CD4-positive, alpha-beta T cell (primary cell): ENCODE measurements at regions not wholly inside any gene's neighbourhood (a gene's known extent, or its start where the extent isn't known, plus 50 kb on each side); places are given as distances from the start of the nearest gene placed in this dataset.

Experiments used
- ATAC-seq: fragments of 200-7000 bp; cut with Tn5 transposase; one replicate; pipeline ENCODE4 v1.10.0; 2022; ENCODE audit warnings: mild to moderate bottlenecking; ENCODE audit not compliant: poor library complexity
- CTCF ChIA-PET: fragments of 350-600 bp; sonication (Branson Sonifier 250); formaldehyde crosslinking; loops from one replicate; lab custom pipeline; 2021; ENCODE audit warnings: antibody characterized with exemption, inconsistent platforms; lab: Charles Lee
- POLR2A ChIA-PET: fragments of 350-600 bp; sonication (Branson Sonifier 250); formaldehyde crosslinking; loops from one replicate; lab custom pipeline; 2021; ENCODE audit warnings: antibody characterized with exemption, inconsistent platforms; lab: Charles Lee
- DNase-seq, 14 experiments: peaks; one replicate each; pipeline ENCODE4 v3.0.0-alpha.2; 2013 to 2020; ENCODE audit warnings: mixed read lengths in 2 of 14
- H3K27ac ChIP-seq, 2 donors: one replicate each; pipeline versions ENCODE4 v1.5.1 to v1.7.0; 2013; ENCODE audit warnings: low read length in 2 of 2, low read depth in 1 of 2, mild to moderate bottlenecking in 1 of 2
- H3K27me3 ChIP-seq, 2 experiments: 1 replicate in 1 of 2; 2 replicates in 1 of 2; pipeline versions ENCODE4 v1.6.1 to v1.7.0; 2013; ENCODE audit warnings: low read length in 2 of 2, control low read depth in 1 of 2, mild to moderate bottlenecking in 1 of 2, moderate library complexity in 1 of 2; ENCODE audit not compliant: insufficient read depth in 2 of 2, control insufficient read depth in 1 of 2
- H3K36me3 ChIP-seq: one replicate; pipeline ENCODE4 v1.6.1; 2013; ENCODE audit warnings: low read length, control low read depth; ENCODE audit not compliant: insufficient read depth
- H3K4me1 ChIP-seq: one replicate; pipeline ENCODE4 v1.6.1; 2013; ENCODE audit warnings: low read length, control low read depth; ENCODE audit not compliant: insufficient read depth
- H3K4me3 ChIP-seq: one replicate; pipeline ENCODE4 v1.5.1; 2013; ENCODE audit warnings: mild to moderate bottlenecking, low read length, moderate library complexity
- H3K9me3 ChIP-seq, 2 experiments: 1 replicate in 1 of 2; 2 replicates in 1 of 2; pipeline versions ENCODE4 v1.6.1 to v1.7.0; 2013; ENCODE audit warnings: low read length in 2 of 2, mild to moderate bottlenecking in 2 of 2, control low read depth in 1 of 2, moderate library complexity in 1 of 2; ENCODE audit not compliant: control insufficient read depth in 1 of 2, insufficient read depth in 1 of 2
- H3K27ac Mint-ChIP-seq: one replicate; pipeline ENCODE4 v1.8.0; 2020; ENCODE audit warnings: mixed read lengths
- H3K27me3 Mint-ChIP-seq: one replicate; pipeline ENCODE4 v1.8.0; 2021; ENCODE audit warnings: mixed read lengths
- H3K36me3 Mint-ChIP-seq: one replicate; pipeline ENCODE4 v1.8.0; 2021; ENCODE audit warnings: low read depth, mixed read lengths
- H3K4me1 Mint-ChIP-seq: one replicate; pipeline ENCODE4 v1.8.0; 2021; ENCODE audit warnings: low read depth, mixed read lengths
- H3K4me3 Mint-ChIP-seq: one replicate; pipeline ENCODE4 v1.8.0; 2020; ENCODE audit warnings: mild to moderate bottlenecking, mixed read lengths
- H3K9me3 Mint-ChIP-seq: one replicate; pipeline ENCODE4 v1.8.0; 2020; ENCODE audit warnings: mixed read lengths
- intact Hi-C, 2 experiments: fragments of 100-400 bp; cut with DNase I in 1 of 2; cut with micrococcal nuclease in 1 of 2; formaldehyde crosslinking; loops; one replicate each; pipeline versions ENCODE4 v1.15.1 to v1.9.0; 2023 to 2025; cut with DNase I, micrococcal nuclease
- TF ChIP-seq, protein P1 (sequence below): fragments of 200-600 bp; IDR thresholded peaks from one replicate; pipeline ENCODE4 v1.8.0; 2022; ENCODE audit warnings: antibody characterized with exemption, mild to moderate bottlenecking

DNA sequence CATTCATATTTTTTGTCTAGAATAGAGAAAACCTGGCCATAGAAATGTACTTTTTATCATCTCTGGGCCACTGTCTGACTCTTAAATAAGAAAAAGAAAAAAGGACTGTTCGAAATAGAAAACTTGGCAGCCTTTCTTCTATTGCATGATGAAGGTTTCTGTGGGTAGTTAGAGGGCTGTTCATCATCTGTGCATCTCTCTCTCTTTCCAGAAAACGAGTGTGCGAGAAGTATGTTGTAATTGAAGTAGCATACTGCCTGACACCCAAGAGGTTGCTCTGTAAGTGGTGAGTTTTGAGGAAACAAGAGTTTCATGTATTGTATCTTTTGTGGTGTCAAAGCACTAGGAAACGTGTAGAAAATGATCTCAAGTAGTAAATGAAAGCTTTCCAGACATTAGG is 343.2 kb upstream of the TMEM229A start:
- H3K4me3 ChIP-seq = no peak overlapping the region
- Mint-ChIP-seq H3K36me3 (no peaks in the 10 kb centered on the region), H3K4me3 (no peak overlapping the region), H3K9me3 (peaks cover 4% of the 10 kb centered on the region), H3K4me1 (no peaks in the 10 kb centered on the region), H3K27me3 (no peaks in the 10 kb centered on the region), H3K27ac (no peak overlapping the region)
- TF ChIP-seq, protein P1, sequence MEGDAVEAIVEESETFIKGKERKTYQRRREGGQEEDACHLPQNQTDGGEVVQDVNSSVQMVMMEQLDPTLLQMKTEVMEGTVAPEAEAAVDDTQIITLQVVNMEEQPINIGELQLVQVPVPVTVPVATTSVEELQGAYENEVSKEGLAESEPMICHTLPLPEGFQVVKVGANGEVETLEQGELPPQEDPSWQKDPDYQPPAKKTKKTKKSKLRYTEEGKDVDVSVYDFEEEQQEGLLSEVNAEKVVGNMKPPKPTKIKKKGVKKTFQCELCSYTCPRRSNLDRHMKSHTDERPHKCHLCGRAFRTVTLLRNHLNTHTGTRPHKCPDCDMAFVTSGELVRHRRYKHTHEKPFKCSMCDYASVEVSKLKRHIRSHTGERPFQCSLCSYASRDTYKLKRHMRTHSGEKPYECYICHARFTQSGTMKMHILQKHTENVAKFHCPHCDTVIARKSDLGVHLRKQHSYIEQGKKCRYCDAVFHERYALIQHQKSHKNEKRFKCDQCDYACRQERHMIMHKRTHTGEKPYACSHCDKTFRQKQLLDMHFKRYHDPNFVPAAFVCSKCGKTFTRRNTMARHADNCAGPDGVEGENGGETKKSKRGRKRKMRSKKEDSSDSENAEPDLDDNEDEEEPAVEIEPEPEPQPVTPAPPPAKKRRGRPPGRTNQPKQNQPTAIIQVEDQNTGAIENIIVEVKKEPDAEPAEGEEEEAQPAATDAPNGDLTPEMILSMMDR = no peak
- POLR2A ChIA-PET = no interaction called here
- intact Hi-C loops = no loop called here
- H3K27ac ChIP-seq = no peak overlapping the region
- ATAC-seq = no peak
- CTCF ChIA-PET = no interaction called here
- peaks cover 0 to 4% of the 10 kb centered on the region in 2 experiments for H3K9me3 ChIP-seq
- no peak for DNase-seq
- H3K4me1 ChIP-seq = no peaks in the 10 kb centered on the region
- no peaks in the 10 kb centered on the region for H3K27me3 ChIP-seq
- H3K36me3 ChIP-seq = no peaks in the 10 kb centered on the region

DNA sequence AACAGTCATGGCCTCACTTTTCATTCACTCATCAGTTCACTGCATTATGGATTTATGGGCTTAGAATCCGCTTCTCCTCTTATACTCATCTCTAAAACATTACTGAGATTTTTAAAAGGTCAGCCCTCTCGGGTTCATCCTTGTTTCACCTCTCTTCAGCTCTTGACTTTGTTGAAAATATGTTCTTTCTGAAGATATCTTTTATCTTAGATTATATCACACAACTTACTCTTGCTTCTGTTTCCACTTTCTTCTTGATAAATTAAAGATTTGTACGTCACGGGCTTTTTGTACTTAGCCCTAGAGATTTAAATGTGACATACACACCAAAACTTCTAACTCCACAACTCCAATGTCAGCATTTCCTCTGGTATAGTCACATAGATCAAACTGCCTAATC is 342.5 kb upstream of the TMEM229A start:
- H3K4me3 Mint-ChIP-seq = no peak overlapping the region
- no peak overlapping the region for H3K27ac ChIP-seq
- DNase-seq (no peak), ATAC-seq (no peak)
- ChIA-PET CTCF (no interaction called here), POLR2A (no interaction called here)
- H3K27me3 ChIP-seq = no peaks in the 10 kb centered on the region
- TF ChIP-seq, protein P1 = no peak
- H3K4me1 Mint-ChIP-seq = no peaks in the 10 kb centered on the region
- intact Hi-C loops = no loop called here
- H3K4me1 ChIP-seq = no peaks in the 10 kb centered on the region
- no peak overlapping the region for H3K4me3 ChIP-seq
- no peaks in the 10 kb centered on the region for H3K27me3 Mint-ChIP-seq
- no peaks in the 10 kb centered on the region for H3K36me3 ChIP-seq
- no peak overlapping the region for H3K27ac Mint-ChIP-seq
- H3K9me3 ChIP-seq = peaks cover 0 to 4% of the 10 kb centered on the region in 2 experiments
- H3K36me3 Mint-ChIP-seq = no peaks in the 10 kb centered on the region
- peaks cover 4% of the 10 kb centered on the region for H3K9me3 Mint-ChIP-seq

DNA sequence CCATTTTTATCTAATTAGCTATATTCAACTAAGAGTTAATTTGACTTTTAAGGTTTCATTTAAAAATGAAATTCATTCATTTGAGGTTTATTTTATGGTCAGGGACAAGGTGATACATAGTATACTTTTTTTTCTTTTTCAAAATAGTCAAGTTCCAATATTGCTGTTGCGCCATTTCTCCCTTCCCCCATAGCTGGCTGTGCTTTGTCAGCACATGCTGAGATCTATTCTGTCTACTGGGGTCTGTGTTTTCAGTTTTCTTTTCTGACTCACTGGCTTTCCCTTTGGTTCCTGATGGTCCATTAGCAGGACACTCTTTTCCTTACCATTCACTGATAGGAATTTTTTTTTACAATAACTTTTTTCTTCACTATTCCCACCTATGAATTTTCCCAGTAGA is 336.4 kb upstream of the TMEM229A start:
- TF ChIP-seq, protein P1 = no peak
- POLR2A ChIA-PET = no interaction called here
- no peaks in the 10 kb centered on the region for H3K27me3 Mint-ChIP-seq
- no peaks in the 10 kb centered on the region for H3K36me3 ChIP-seq
- no peaks in the 10 kb centered on the region for H3K36me3 Mint-ChIP-seq
- H3K27ac ChIP-seq = no peak overlapping the region
- no peaks in the 10 kb centered on the region for H3K27me3 ChIP-seq
- no peak overlapping the region for H3K4me3 ChIP-seq
- intact Hi-C loops = no loop called here
- peaks cover 0 to 3% of the 10 kb centered on the region in 2 experiments for H3K9me3 ChIP-seq
- CTCF ChIA-PET = no interaction called here
- no peak for ATAC-seq
- DNase-seq = no peak
- no peak overlapping the region for H3K4me3 Mint-ChIP-seq
- no peaks in the 10 kb centered on the region for H3K4me1 Mint-ChIP-seq
- peaks cover 6% of the 10 kb centered on the region for H3K9me3 Mint-ChIP-seq
- no peaks in the 10 kb centered on the region for H3K4me1 ChIP-seq
- no peak overlapping the region for H3K27ac Mint-ChIP-seq
